Fibroblast of the conjunctiva (primary cell): ENCODE measurements at regions not wholly inside any gene's neighbourhood (a gene's known extent, or its start where the extent isn't known, plus 50 kb on each side); places are given as distances from the start of the nearest gene placed in this dataset.
"Not testable (repeated sequence)": the region's sequence is repeated elsewhere in the genome, so short reads cannot be mapped to it uniquely, and the experiment has no call there.

Experiments used
- DNase-seq: peaks from one replicate; pipeline ENCODE4 v3.0.0-alpha.2; 2010; ENCODE audit warnings: low read depth

DNA sequence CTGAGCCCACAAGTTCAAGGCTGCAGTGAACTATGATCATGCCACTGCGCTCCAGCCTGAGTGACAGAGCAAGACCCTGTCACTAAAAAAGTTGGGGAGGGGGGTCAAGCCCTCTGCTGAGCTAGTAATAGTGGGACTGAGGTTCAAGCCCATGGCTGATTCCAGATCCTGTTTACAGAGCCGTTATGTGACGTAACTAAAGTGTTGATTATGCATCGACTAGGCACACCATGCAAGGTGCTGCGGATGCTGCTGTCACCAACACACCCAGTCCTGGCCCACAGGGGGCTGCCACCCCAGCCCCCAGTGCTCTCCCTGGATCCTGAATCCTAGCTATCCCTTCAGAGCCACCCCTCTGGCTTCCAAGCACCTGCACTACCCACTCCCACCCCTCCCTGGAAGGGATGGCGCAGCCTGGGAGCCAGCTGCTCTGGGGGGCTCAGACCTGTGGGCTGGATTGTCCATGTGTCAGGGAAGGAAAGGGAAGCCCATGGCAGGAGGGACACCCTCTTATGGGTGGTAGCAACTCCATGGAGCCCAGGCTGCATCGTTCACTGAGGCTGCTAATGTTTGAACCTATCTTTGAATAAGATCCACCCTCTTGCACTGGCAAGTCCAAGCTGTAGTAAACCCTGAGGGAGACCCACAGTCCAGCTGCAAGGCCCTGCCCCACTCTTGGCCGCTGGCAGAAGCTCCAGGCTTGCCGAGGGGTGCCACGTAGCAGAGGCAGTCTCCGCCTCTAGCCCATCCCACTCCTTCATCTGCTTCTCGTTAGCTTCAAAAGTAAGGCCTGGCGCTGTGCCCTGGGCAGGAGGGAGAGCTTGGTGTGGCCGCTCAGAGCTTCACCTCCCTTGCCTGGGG lies 95.0 kb downstream of the SNX5 start:
- DNase-seq = peak; percentile 99

GRCh38 chr20:17872959-17873358 lies 95.6 kb downstream of the SNX5 start:
- DNase-seq = no peak

DNA sequence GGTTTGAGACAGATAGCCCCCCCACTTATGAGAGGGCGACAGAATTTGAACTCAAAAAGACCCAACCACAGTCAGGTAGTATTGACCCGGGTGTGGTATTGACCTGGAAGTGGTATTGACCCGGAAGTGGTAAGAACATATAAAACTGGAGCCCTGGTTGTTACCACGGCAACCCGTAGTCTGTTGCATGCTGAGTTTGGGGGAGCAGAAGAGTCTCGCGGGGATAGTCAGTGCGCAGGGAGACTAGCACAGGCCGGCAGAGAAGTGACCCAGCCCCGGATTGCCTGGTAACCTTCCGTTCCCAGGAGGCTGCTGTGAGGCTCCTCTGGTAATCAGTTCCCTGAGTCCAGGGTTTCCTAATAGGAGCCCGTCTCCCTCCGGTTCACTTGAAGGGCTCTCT lies 96.2 kb downstream of the SNX5 start:
- DNase-seq = no peak

- no peak for DNase-seq
These were observed 96.7 kb downstream of the SNX5 start for GRCh38 chr20:17871886-17872285.

DNA sequence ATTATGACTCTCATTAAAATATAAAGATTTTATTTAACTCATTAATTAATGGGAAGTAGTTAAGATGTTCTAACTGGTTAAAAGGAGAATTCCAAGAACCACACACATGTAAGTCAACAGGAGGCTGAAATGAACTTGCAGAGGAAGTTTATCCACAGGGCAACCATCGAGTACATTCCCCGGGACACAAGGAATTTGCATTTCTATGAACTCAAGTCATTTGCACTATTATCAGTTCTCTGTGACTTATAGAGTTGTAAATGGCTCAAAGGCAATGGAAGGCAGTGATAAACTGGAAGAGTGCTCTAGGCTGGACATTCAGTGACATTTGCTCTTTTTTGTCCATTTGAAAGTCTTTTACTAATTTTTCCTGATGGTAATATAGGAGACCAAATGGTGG lies 97.4 kb downstream of the SNX5 start:
- no peak for DNase-seq

DNA sequence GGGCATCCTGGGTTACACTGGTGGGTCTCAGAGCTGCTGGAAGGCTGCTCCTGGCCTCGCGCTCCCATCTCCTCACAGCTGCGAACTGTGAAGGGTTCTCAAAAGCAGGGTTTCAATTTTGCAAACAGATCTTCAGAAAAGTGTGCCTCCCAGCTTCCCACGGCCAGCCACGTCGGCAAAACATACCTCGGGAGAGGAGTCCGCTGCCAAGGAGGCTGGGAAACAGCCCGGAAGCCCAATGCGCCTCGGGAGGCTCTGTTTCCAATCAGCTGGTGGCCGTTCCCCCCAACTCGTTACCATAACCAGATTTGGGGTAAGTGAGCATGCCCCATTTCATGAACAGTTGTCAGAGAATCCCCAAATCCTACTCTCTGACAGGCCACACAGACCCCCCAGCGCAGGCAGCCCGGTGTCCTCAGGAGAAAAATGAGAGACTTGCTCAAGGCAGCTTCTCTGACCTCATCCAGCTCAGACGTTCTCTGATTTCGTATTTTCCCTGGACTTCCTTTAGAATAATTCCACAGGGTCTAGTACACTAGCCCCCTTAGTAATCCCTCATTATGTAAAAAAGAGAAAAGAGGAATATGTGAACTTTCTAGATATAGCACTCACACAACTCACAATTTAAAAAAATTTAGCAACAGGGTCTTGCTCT lies 98.4 kb downstream of the SNX5 start:
- no peak for DNase-seq

- DNase-seq = no peak
These were observed 99.1 kb downstream of the SNX5 start for GRCh38 chr20:17869295-17869994.

DNA sequence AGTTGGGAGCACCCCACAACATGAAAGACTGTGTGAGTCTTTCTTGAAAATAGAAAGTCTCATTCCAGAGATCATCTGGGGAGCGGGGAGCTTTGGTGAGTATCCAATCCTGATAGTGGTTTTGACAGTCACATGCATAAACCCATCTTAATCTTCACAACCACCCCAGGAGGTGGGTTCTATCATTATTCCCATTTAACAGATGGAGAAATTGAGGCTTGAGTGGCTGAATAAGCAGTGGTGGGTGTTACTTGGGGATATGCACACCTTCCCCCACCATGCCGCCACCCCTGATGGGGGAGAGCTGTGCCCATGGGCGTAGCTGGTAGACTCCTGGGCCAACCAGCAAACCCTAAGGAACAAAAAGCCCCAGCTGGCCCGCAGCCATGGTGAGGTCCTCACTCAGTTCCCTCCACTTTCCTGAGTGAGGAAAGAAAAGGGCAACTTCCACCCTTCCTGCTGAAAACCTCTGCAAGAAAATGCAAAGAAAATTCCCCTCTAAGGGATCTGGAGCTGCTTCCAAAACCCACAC lies 99.8 kb downstream of the SNX5 start:
- no peak for DNase-seq

- no peak for DNase-seq
These were observed 100.4 kb downstream of the SNX5 start for GRCh38 chr20:17868151-17868550.

DNA sequence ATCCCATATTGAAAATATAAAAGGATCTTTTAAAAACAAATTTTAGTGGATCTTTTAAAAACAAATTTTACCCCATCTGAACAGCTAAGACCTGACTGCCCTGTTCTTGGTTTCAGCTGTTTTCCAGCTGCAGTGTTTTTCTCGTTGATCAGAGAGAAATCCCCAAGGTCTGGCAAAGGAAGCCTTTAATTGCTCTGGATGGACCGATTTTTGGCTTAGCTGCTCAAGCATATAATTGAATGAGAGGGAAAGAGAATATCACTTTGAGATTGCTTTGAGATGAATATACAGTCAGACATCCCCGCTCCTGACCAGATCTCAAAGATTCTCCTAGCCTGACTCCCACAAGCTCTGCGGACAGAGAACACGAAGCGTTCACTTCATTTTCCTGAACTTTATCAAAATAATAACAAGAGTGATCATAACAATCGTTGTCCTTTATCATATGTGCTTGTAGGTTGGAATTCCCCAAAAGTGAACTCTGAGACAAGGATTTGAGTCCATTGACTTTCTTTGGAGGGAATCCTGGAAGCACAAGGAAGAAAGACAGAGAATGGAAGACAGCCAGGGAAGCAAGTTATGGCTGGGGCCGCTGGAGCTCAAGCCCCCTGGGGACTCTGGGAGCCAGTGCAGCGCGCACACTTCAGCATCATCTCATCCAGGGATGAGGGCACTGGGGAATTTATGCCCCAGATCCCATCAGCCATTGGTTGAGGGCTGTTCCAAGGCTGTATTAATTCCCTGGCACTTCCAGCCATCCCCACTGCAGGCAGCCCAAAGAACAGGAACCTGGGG lies 101.3 kb downstream of the SNX5 start:
- DNase-seq = no peak

GRCh38 chr20:17866234-17867001 lies 102.2 kb downstream of the SNX5 start:
- DNase-seq = no peak

GRCh38 chr20:17863577-17864292 lies 104.9 kb downstream of the SNX5 start:
- DNase-seq = peak; percentile 35

DNA sequence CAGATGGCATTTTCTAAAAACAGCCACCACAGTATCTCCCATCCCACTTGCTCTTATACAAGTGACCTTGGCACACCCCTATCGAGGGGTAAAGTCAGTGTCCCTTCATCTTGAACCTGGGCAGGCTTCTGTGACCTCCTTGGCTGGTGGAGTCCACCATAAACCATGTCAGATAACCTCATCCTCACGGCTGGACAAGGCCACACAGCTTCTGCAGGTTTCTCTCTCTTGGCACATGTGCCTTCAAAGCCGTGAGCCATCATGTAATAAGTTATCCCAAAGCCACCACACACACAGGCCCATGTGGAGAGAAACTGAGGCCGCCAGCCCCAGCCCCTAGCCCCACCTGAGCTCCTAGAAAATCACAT lies 105.4 kb downstream of the SNX5 start:
- DNase-seq = no peak

- DNase-seq = no peak
These were observed 106.4 kb downstream of the SNX5 start for GRCh38 chr20:17862171-17862570.

DNA sequence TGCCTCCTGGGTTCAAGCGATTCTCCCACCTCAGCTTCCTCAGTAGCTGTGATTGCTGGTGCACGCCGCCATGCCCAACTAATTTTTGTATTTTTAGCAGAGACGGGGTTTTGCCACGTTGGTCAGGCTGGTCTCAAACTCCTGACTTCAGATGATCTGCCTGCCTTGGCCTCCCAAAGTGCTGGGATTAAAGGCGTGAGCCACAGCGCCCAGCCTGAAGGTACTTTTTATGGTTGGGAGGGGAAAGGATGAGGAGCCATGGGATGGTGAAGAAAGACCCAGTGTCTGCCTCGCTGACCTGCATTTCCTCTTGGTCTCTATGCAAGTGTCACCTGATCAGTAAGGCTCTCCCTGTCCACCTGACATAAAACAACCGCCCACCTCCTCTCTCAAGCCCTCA lies 107.0 kb downstream of the SNX5 start:
- not testable (repeated sequence) for DNase-seq

- no peak for DNase-seq
These were observed 108.0 kb downstream of the SNX5 start for GRCh38 chr20:17860301-17861197.

- no peak for DNase-seq
These were observed 108.9 kb downstream of the SNX5 start for GRCh38 chr20:17859616-17860232.

- DNase-seq = no peak
These were observed 109.5 kb downstream of the SNX5 start for GRCh38 chr20:17859002-17859615.
